Peyer's patch (tissue), 4 donors: ENCODE measurements at regions not wholly inside any gene's neighbourhood (a gene's known extent, or its start where the extent isn't known, plus 50 kb on each side); places are given as distances from the start of the nearest gene placed in this dataset.
"Not testable (repeated sequence)": the region's sequence is repeated elsewhere in the genome, so short reads cannot be mapped to it uniquely, and the experiment has no call there.

Source experiments
- CTCF ChIP-seq, 6 experiments: fragments of 450-650 bp in 4 of 6; fragments of 200-600 bp in 2 of 6; sonication (generic) in 1 of 6; IDR thresholded peaks; one replicate each; pipeline ENCODE4 v1.5.1; 2017 to 2019; ENCODE audit warnings: antibody characterized with exemption in 6 of 6, mild to moderate bottlenecking in 3 of 6, moderate library complexity in 1 of 6
- POLR2A ChIP-seq, 2 donors: fragments of 450-650 bp; IDR thresholded peaks; one replicate each; pipeline ENCODE4 v1.5.1; 2017; ENCODE audit warnings: antibody characterized with exemption in 2 of 2, mild to moderate bottlenecking in 2 of 2, moderate library complexity in 2 of 2

GRCh38 chr9:41251973-41252372, 62.9 kb upstream of the ZNG1F start:
- TF ChIP-seq CTCF, POLR2A (IDR thresholded peaks at IDR 0.05): not testable (repeated sequence)
